SK-N-MC (cell line): ENCODE measurements at regions not wholly inside any gene's neighbourhood (a gene's known extent, or its start where the extent isn't known, plus 50 kb on each side); places are given as distances from the start of the nearest gene placed in this dataset.

Source experiments
- EZH2 ChIP-seq: fragments of 200-600 bp; sonication (generic); IDR thresholded peaks from one replicate; pipeline ENCODE4 v1.6.1; 2017; ENCODE audit warnings: antibody characterized with exemption
- POLR2AphosphoS5 ChIP-seq: IDR thresholded peaks from 2 replicates; pipeline ENCODE4 v1.6.1; 2012; ENCODE audit warnings: mild to moderate bottlenecking, low read depth, low read length, borderline replicate concordance

GRCh38 chr3:154783061-154783460 is 297.1 kb upstream of the MME start:
- TF ChIP-seq POLR2AphosphoS5 (no peak), EZH2 (no peak)
